Erythroblast (primary cell): ENCODE measurements at regions not wholly inside any gene's neighbourhood (a gene's known extent, or its start where the extent isn't known, plus 50 kb on each side); places are given as distances from the start of the nearest gene placed in this dataset.

Source experiments
- GATA1 ChIP-seq: IDR thresholded peaks from 2 replicates; pipeline ENCODE4 v1.6.1; 2011; ENCODE audit warnings: low read depth, mild to moderate bottlenecking, control low read depth, low read length, moderate library complexity
- POLR2A ChIP-seq: IDR thresholded peaks from 2 replicates; pipeline ENCODE4 v1.6.1; 2011; ENCODE audit warnings: mild to moderate bottlenecking, low read length

GRCh38 chr18:7360606-7361170, 129.8 kb downstream of the LRRC30 start:
- no peak for TF ChIP-seq POLR2A
- no peak for TF ChIP-seq GATA1
